Panc1 (cell line): ENCODE measurements at regions not wholly inside any gene's neighbourhood (a gene's known extent, or its start where the extent isn't known, plus 50 kb on each side); places are given as distances from the start of the nearest gene placed in this dataset.

ENCODE experiments used
- ATAC-seq: fragments of 200-7000 bp; cut with Tn5 transposase; 2 replicates; pipeline ENCODE4 v1.9.1; 2020; ENCODE audit warnings: mild to moderate bottlenecking, moderate library complexity
- BruUV-seq: library from RNA; stranded (reverse); fragments of 400-500 nt; replicated peaks from 2 replicates; lab custom pipeline; 2021; lab: Mats Ljungman, UMichigan
- CTCF ChIA-PET: fragments of 300-600 bp; sonication (Branson Sonifier 250); formaldehyde crosslinking; loops from one replicate; lab custom pipeline; 2022; ENCODE audit warnings: antibody characterized with exemption; lab: Charles Lee
- POLR2A ChIA-PET: fragments of 300-600 bp; sonication (Branson Sonifier 250); formaldehyde crosslinking; loops from one replicate; lab custom pipeline; 2022; ENCODE audit warnings: antibody characterized with exemption; lab: Charles Lee
- DNase-seq: peaks from one replicate; pipeline ENCODE4 v3.0.0-alpha.2; 2010; ENCODE audit warnings: low read depth, low spot score
- H3K27ac ChIP-seq: 2 replicates; pipeline ENCODE4 v1.5.1; 2011; ENCODE audit warnings: mild to moderate bottlenecking, low read length, inconsistent platforms
- H3K27me3 ChIP-seq: fragments of 200-500 bp; sonication (Bioruptor generic); 2 replicates; pipeline ENCODE4 v1.6.0; 2014; ENCODE audit warnings: low read length, inconsistent platforms; ENCODE audit not compliant: control insufficient read depth, insufficient read depth
- H3K36me3 ChIP-seq: fragments of 200-500 bp; sonication (Bioruptor generic); 2 replicates; pipeline ENCODE4 v1.5.1; 2014; ENCODE audit warnings: inconsistent platforms, mild to moderate bottlenecking, low read length, moderate library complexity; ENCODE audit not compliant: control insufficient read depth, insufficient read depth
- H3K4me1 ChIP-seq: 2 replicates; pipeline ENCODE4 v1.5.1; 2011; ENCODE audit warnings: inconsistent platforms, mild to moderate bottlenecking, low read length, moderate library complexity; ENCODE audit not compliant: control insufficient read depth, insufficient read depth
- H3K4me3 ChIP-seq, 2 experiments: 2 replicates each; pipeline ENCODE4 v1.5.1; 2011 to 2012; ENCODE audit warnings: low read depth in 2 of 2, low read length in 2 of 2, mild to moderate bottlenecking in 2 of 2, inconsistent platforms in 1 of 2, moderate library complexity in 1 of 2
- H3K9me3 ChIP-seq: fragments of 200-500 bp; sonication (Bioruptor generic); 2 replicates; pipeline ENCODE4 v1.5.1; 2014; ENCODE audit warnings: low read depth, mild to moderate bottlenecking, inconsistent platforms, low read length, moderate library complexity; ENCODE audit not compliant: control insufficient read depth, insufficient read depth
- POLR2AphosphoS5 ChIP-seq: IDR thresholded peaks from 2 replicates; pipeline ENCODE4 v1.6.1; 2012; ENCODE audit warnings: mild to moderate bottlenecking, low read depth, low read length, moderate library complexity
- REST ChIP-seq, 2 experiments: IDR thresholded peaks; 2 replicates each; pipeline ENCODE4 v1.6.1; 2011 to 2012; ENCODE audit warnings: low read depth in 2 of 2, control low read depth in 1 of 2, low read length in 1 of 2, mild to moderate bottlenecking in 1 of 2, moderate library complexity in 1 of 2; ENCODE audit not compliant: insufficient read depth in 1 of 2
- SIN3A ChIP-seq: IDR thresholded peaks from 2 replicates; pipeline ENCODE4 v1.6.1; 2012; ENCODE audit warnings: low read depth, mild to moderate bottlenecking, low read length, moderate library complexity, borderline replicate concordance; ENCODE audit not compliant: insufficient read depth
- TCF7L2 ChIP-seq: IDR thresholded peaks from 2 replicates; pipeline ENCODE4 v1.6.1; 2011; ENCODE audit warnings: mild to moderate bottlenecking, low read depth, low read length, inconsistent platforms
- in situ Hi-C: cut with HindIII; loops from 2 replicates; pipeline ENCODE4 v1.10.0; 2016; ENCODE audit warnings: low sequenced_read_pairs, low pct_unique_long_range_greater_than_20kb
- intact Hi-C: fragments of 100-400 bp; cut with micrococcal nuclease; formaldehyde crosslinking; loops from one replicate; pipeline ENCODE4 v1.10.0; 2022; ENCODE audit not compliant: unreplicated experiment
- TF ChIP-seq, protein P1 (sequence below): fragments of 450-650 bp; IDR thresholded peaks from 2 replicates; pipeline ENCODE4 v1.5.1; 2017; ENCODE audit warnings: mild to moderate bottlenecking

GRCh38 chr13:111572956-111573761, 252.7 kb downstream of the TEX29 start:
- CTCF ChIA-PET, result no interaction called here
- DNase-seq (no peak), ATAC-seq (no peak)
- no peaks in the 10 kb centered on the region; the same call in 1 of the 2 replicates for H3K9me3 ChIP-seq
- POLR2A ChIA-PET, result no interaction called here
- in situ Hi-C loops (no loop called here), intact Hi-C loops (no loop called here)
- no peaks in the 10 kb centered on the region; the same call in 1 of the 2 replicates for H3K27me3 ChIP-seq
- no peak for TF ChIP-seq TCF7L2
- no peak for TF ChIP-seq SIN3A
- TF ChIP-seq REST (IDR thresholded peaks at IDR 0.05; ENCODE audit: insufficient read depth in 1 of 2, low read depth in 2 of 2, low read length in 1 of 2), result no peak
- no peak for TF ChIP-seq POLR2AphosphoS5
- TF ChIP-seq, protein P1, sequence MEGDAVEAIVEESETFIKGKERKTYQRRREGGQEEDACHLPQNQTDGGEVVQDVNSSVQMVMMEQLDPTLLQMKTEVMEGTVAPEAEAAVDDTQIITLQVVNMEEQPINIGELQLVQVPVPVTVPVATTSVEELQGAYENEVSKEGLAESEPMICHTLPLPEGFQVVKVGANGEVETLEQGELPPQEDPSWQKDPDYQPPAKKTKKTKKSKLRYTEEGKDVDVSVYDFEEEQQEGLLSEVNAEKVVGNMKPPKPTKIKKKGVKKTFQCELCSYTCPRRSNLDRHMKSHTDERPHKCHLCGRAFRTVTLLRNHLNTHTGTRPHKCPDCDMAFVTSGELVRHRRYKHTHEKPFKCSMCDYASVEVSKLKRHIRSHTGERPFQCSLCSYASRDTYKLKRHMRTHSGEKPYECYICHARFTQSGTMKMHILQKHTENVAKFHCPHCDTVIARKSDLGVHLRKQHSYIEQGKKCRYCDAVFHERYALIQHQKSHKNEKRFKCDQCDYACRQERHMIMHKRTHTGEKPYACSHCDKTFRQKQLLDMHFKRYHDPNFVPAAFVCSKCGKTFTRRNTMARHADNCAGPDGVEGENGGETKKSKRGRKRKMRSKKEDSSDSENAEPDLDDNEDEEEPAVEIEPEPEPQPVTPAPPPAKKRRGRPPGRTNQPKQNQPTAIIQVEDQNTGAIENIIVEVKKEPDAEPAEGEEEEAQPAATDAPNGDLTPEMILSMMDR, result no peak
- no peaks in the 10 kb centered on the region for H3K36me3 ChIP-seq
- H3K4me1 ChIP-seq, result no peaks in the 10 kb centered on the region
- BruUV-seq, result no TSS peak
- H3K4me3 ChIP-seq, result no peak overlapping the region
- H3K27ac ChIP-seq, result no peak overlapping the region

GRCh38 chr13:111573801-111574200, 253.4 kb downstream of the TEX29 start:
- no peak for TF ChIP-seq SIN3A
- TF ChIP-seq POLR2AphosphoS5, result no peak
- TF ChIP-seq, protein P1, result no peak
- no peak for TF ChIP-seq REST (IDR thresholded peaks at IDR 0.05; ENCODE audit: insufficient read depth in 1 of 2, low read depth in 2 of 2, low read length in 1 of 2)
- no peak for TF ChIP-seq TCF7L2
- Histone ChIP-seq H3K27me3 (no peaks in the 10 kb centered on the region; the same call in 1 of the 2 replicates), H3K9me3 (no peaks in the 10 kb centered on the region; the same call in 1 of the 2 replicates), H3K4me3 (no peak overlapping the region), H3K27ac (no peak overlapping the region), H3K36me3 (no peaks in the 10 kb centered on the region), H3K4me1 (no peaks in the 10 kb centered on the region)
- BruUV-seq, result no TSS peak
- no peak for ATAC-seq
- POLR2A ChIA-PET, result no interaction called here
- intact Hi-C loops, result no loop called here
- DNase-seq, result no peak
- CTCF ChIA-PET, result no interaction called here
- in situ Hi-C loops, result no loop called here
